ENCODE measurements at regions not wholly inside any gene's neighbourhood (a gene's known extent, or its start where the extent isn't known, plus 50 kb on each side); places are given as distances from the start of the nearest gene placed in this dataset.

GRCh38 chr1:95854457-95854856 lies 620.4 kb downstream of the RWDD3 start:
- Mint-ChIP-seq H3K36me3 (ENCODE audit: insufficient read depth, unreplicated experiment) (no peaks in the 10 kb centered on the region), H3K4me1 (ENCODE audit: low read depth, unreplicated experiment) (no peaks in the 10 kb centered on the region), H3K4me3 (ENCODE audit: low read depth, unreplicated experiment) (no peak overlapping the region), H3K9me3 (ENCODE audit: low read depth, unreplicated experiment) (no peaks in the 10 kb centered on the region), H3K27me3 (ENCODE audit: unreplicated experiment) (no peaks in the 10 kb centered on the region), H3K27ac (ENCODE audit: unreplicated experiment) (no peak overlapping the region)
- CTCF ChIA-PET, result interaction anchor here (0.6 kb wide), 1 partner anchor 46 kb away, joined by 4 read pairs; no protein-coding TSS in a partner anchor
- no peak for DNase-seq
- no TSS peak for BruUV-seq (replicated peaks)
- TF ChIP-seq CTCF (IDR thresholded peaks at IDR 0.05; ENCODE audit: unreplicated experiment), result no peak
- intact Hi-C loops (cut with micrococcal nuclease; ENCODE audit: unreplicated experiment), result no loop called here

GRCh38 chr1:95863086-95863485 lies 629.1 kb downstream of the RWDD3 start:
- H3K36me3 Mint-ChIP-seq (ENCODE audit: insufficient read depth, unreplicated experiment), result no peaks in the 10 kb centered on the region
- TF ChIP-seq CTCF (IDR thresholded peaks at IDR 0.05; ENCODE audit: unreplicated experiment), result no peak
- no peak for DNase-seq
- H3K9me3 Mint-ChIP-seq (ENCODE audit: low read depth, unreplicated experiment), result no peaks in the 10 kb centered on the region
- no peak overlapping the region for H3K4me3 Mint-ChIP-seq (ENCODE audit: low read depth, unreplicated experiment)
- no peaks in the 10 kb centered on the region for H3K4me1 Mint-ChIP-seq (ENCODE audit: low read depth, unreplicated experiment)
- BruUV-seq (replicated peaks), result no TSS peak
- H3K27ac Mint-ChIP-seq (ENCODE audit: unreplicated experiment), result no peak overlapping the region
- intact Hi-C loops (cut with micrococcal nuclease; ENCODE audit: unreplicated experiment), result no loop called here
- no peaks in the 10 kb centered on the region for H3K27me3 Mint-ChIP-seq (ENCODE audit: unreplicated experiment)
- CTCF ChIA-PET, result no interaction called here

DNA sequence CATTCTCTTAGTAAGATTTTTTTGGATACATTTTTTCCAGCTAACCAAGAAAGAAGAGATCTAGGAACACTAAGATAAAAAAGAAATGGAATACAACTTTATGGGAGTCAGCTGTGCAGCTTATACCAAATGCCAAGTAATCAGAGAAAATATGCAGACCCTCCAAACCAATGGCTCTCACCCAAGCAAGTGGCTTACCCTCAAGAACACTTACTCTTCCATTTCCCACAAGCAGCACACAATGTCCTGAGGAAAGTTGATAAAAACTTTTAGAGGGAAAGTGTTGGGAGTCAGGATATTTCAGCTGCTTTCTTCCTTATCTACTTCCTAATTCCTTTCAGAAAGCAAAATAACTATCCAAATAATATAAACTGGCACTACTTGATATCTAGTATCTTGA lies 631.8 kb downstream of the RWDD3 start:
- TF ChIP-seq CTCF (IDR thresholded peaks at IDR 0.05; ENCODE audit: unreplicated experiment), result no peak
- Mint-ChIP-seq H3K36me3 (ENCODE audit: insufficient read depth, unreplicated experiment) (no peaks in the 10 kb centered on the region), H3K9me3 (ENCODE audit: low read depth, unreplicated experiment) (no peaks in the 10 kb centered on the region), H3K27ac (ENCODE audit: unreplicated experiment) (no peak overlapping the region), H3K27me3 (ENCODE audit: unreplicated experiment) (no peaks in the 10 kb centered on the region), H3K4me3 (ENCODE audit: low read depth, unreplicated experiment) (no peak overlapping the region), H3K4me1 (ENCODE audit: low read depth, unreplicated experiment) (no peaks in the 10 kb centered on the region)
- CTCF ChIA-PET, result interaction anchor here (0.6 kb wide), 1 partner anchor 459 kb away, joined by 3 read pairs; no protein-coding TSS in a partner anchor
- no TSS peak for BruUV-seq (replicated peaks)
- DNase-seq, result no peak
- intact Hi-C loops (cut with micrococcal nuclease; ENCODE audit: unreplicated experiment), result no loop called here

DNA sequence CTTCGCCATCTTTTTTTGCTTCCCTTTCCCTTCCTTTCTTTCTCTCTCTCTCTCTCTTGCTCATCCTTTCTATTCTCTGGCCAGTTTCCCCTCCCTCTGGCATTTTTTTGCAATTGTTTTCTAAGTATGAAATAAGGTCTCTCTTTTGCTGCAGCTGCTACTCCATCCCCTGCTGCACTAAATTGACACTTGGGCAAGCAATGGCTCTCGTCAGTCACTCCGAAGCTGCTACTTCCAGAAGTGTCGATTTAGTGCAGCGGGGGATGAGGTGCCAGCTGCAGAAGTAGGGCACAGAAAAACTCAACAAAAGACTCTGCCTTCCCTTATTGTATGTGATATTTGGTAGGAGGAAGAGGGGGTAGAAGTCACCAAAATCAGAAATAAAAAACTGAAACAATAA lies 642.3 kb downstream of the RWDD3 start:
- H3K36me3 Mint-ChIP-seq (ENCODE audit: insufficient read depth, unreplicated experiment), result no peaks in the 10 kb centered on the region
- TF ChIP-seq CTCF (IDR thresholded peaks at IDR 0.05; ENCODE audit: unreplicated experiment), result no peak
- BruUV-seq (replicated peaks), result no TSS peak
- no peak for DNase-seq
- no peak overlapping the region for H3K27ac Mint-ChIP-seq (ENCODE audit: unreplicated experiment)
- no peaks in the 10 kb centered on the region for H3K27me3 Mint-ChIP-seq (ENCODE audit: unreplicated experiment)
- no peaks in the 10 kb centered on the region for H3K4me1 Mint-ChIP-seq (ENCODE audit: low read depth, unreplicated experiment)
- CTCF ChIA-PET, result no interaction called here
- H3K4me3 Mint-ChIP-seq (ENCODE audit: low read depth, unreplicated experiment), result no peak overlapping the region
- H3K9me3 Mint-ChIP-seq (ENCODE audit: low read depth, unreplicated experiment), result no peaks in the 10 kb centered on the region
- intact Hi-C loops (cut with micrococcal nuclease; ENCODE audit: unreplicated experiment), result no loop called here

Data from Calu3 (cell line).